ENCODE measurements at regions not wholly inside any gene's neighbourhood (a gene's known extent, or its start where the extent isn't known, plus 50 kb on each side); places are given as distances from the start of the nearest gene placed in this dataset.

GRCh38 chr7:46880508-46881196 lies 701.3 kb downstream of the TNS3 start:
- Histone ChIP-seq H3K4me3 (ENCODE audit: low read depth, low read length) (no peak overlapping the region), H3K9ac (ENCODE audit: low read depth, low read length) (no peak overlapping the region)

GRCh38 chr7:46879783-46880182 lies 702.1 kb downstream of the TNS3 start:
- Histone ChIP-seq H3K4me3 (ENCODE audit: low read depth, low read length) (no peak overlapping the region), H3K27me3 (ENCODE audit: control insufficient read depth, insufficient read depth, low read length) (no peaks in the 10 kb centered on the region), H3K4me1 (ENCODE audit: control insufficient read depth, insufficient read depth, low read length) (peaks cover 6% of the 10 kb centered on the region), H3K9me3 (ENCODE audit: control insufficient read depth, insufficient read depth, low read length) (no peaks in the 10 kb centered on the region), H3K36me3 (ENCODE audit: control insufficient read depth, insufficient read depth, low read length) (no peaks in the 10 kb centered on the region), H3K9ac (ENCODE audit: low read depth, low read length) (no peak overlapping the region)

More at GRCh38 chr7:46880508-46881196, 701.3 kb downstream of the TNS3 start:
- Histone ChIP-seq H3K36me3 (ENCODE audit: control insufficient read depth, insufficient read depth, low read length) (no peaks in the 10 kb centered on the region), H3K9me3 (ENCODE audit: control insufficient read depth, insufficient read depth, low read length) (no peaks in the 10 kb centered on the region), H3K27me3 (ENCODE audit: control insufficient read depth, insufficient read depth, low read length) (no peaks in the 10 kb centered on the region), H3K4me1 (ENCODE audit: control insufficient read depth, insufficient read depth, low read length) (peaks cover 6% of the 10 kb centered on the region)

GRCh38 chr7:46871516-46871915 lies 710.4 kb downstream of the TNS3 start:
- no peaks in the 10 kb centered on the region for H3K27me3 ChIP-seq (ENCODE audit: control insufficient read depth, insufficient read depth, low read length)
- H3K36me3 ChIP-seq (ENCODE audit: control insufficient read depth, insufficient read depth, low read length): no peaks in the 10 kb centered on the region
- H3K4me1 ChIP-seq (ENCODE audit: control insufficient read depth, insufficient read depth, low read length): no peaks in the 10 kb centered on the region
- H3K4me3 ChIP-seq (ENCODE audit: low read depth, low read length): no peak overlapping the region
- H3K9ac ChIP-seq (ENCODE audit: low read depth, low read length): no peak overlapping the region
- no peaks in the 10 kb centered on the region for H3K9me3 ChIP-seq (ENCODE audit: control insufficient read depth, insufficient read depth, low read length)

GRCh38 chr7:46864716-46865115 lies 717.2 kb downstream of the TNS3 start:
- Histone ChIP-seq H3K4me3 (ENCODE audit: low read depth, low read length) (no peak overlapping the region), H3K9me3 (ENCODE audit: control insufficient read depth, insufficient read depth, low read length) (no peaks in the 10 kb centered on the region)

GRCh38 chr7:46859963-46860475 lies 721.9 kb downstream of the TNS3 start:
- H3K4me1 ChIP-seq (ENCODE audit: control insufficient read depth, insufficient read depth, low read length): no peaks in the 10 kb centered on the region
- H3K9ac ChIP-seq (ENCODE audit: low read depth, low read length): no peak overlapping the region
- H3K9me3 ChIP-seq (ENCODE audit: control insufficient read depth, insufficient read depth, low read length): no peaks in the 10 kb centered on the region
- H3K27me3 ChIP-seq (ENCODE audit: control insufficient read depth, insufficient read depth, low read length): no peaks in the 10 kb centered on the region
- H3K36me3 ChIP-seq (ENCODE audit: control insufficient read depth, insufficient read depth, low read length): no peaks in the 10 kb centered on the region
- no peak overlapping the region for H3K4me3 ChIP-seq (ENCODE audit: low read depth, low read length)

More at GRCh38 chr7:46864716-46865115, 717.2 kb downstream of the TNS3 start:
- H3K36me3 ChIP-seq (ENCODE audit: control insufficient read depth, insufficient read depth, low read length): no peaks in the 10 kb centered on the region
- no peaks in the 10 kb centered on the region for H3K27me3 ChIP-seq (ENCODE audit: control insufficient read depth, insufficient read depth, low read length)
- H3K9ac ChIP-seq (ENCODE audit: low read depth, low read length): no peak overlapping the region
- no peaks in the 10 kb centered on the region for H3K4me1 ChIP-seq (ENCODE audit: control insufficient read depth, insufficient read depth, low read length)

GRCh38 chr7:46855851-46856250 lies 726.1 kb downstream of the TNS3 start:
- no peak overlapping the region for H3K9ac ChIP-seq (ENCODE audit: low read depth, low read length)
- no peaks in the 10 kb centered on the region for H3K36me3 ChIP-seq (ENCODE audit: control insufficient read depth, insufficient read depth, low read length)
- H3K4me1 ChIP-seq (ENCODE audit: control insufficient read depth, insufficient read depth, low read length): no peaks in the 10 kb centered on the region
- no peaks in the 10 kb centered on the region for H3K27me3 ChIP-seq (ENCODE audit: control insufficient read depth, insufficient read depth, low read length)
- H3K4me3 ChIP-seq (ENCODE audit: low read depth, low read length): no peak overlapping the region
- no peaks in the 10 kb centered on the region for H3K9me3 ChIP-seq (ENCODE audit: control insufficient read depth, insufficient read depth, low read length)

GRCh38 chr7:46854958-46855473 lies 726.9 kb downstream of the TNS3 start:
- H3K9ac ChIP-seq (ENCODE audit: low read depth, low read length): no peak overlapping the region
- no peaks in the 10 kb centered on the region for H3K4me1 ChIP-seq (ENCODE audit: control insufficient read depth, insufficient read depth, low read length)
- H3K27me3 ChIP-seq (ENCODE audit: control insufficient read depth, insufficient read depth, low read length): no peaks in the 10 kb centered on the region
- H3K9me3 ChIP-seq (ENCODE audit: control insufficient read depth, insufficient read depth, low read length): no peaks in the 10 kb centered on the region
- no peak overlapping the region for H3K4me3 ChIP-seq (ENCODE audit: low read depth, low read length)
- H3K36me3 ChIP-seq (ENCODE audit: control insufficient read depth, insufficient read depth, low read length): no peaks in the 10 kb centered on the region

- Histone ChIP-seq H3K36me3 (ENCODE audit: control insufficient read depth, insufficient read depth, low read length) (no peaks in the 10 kb centered on the region), H3K4me1 (ENCODE audit: control insufficient read depth, insufficient read depth, low read length) (no peaks in the 10 kb centered on the region), H3K9me3 (ENCODE audit: control insufficient read depth, insufficient read depth, low read length) (no peaks in the 10 kb centered on the region), H3K9ac (ENCODE audit: low read depth, low read length) (no peak overlapping the region), H3K27me3 (ENCODE audit: control insufficient read depth, insufficient read depth, low read length) (no peaks in the 10 kb centered on the region), H3K4me3 (ENCODE audit: low read depth, low read length) (no peak overlapping the region)
Measured at GRCh38 chr7:46853451-46853850, 728.5 kb downstream of the TNS3 start.

- H3K4me3 ChIP-seq (ENCODE audit: low read depth, low read length): no peak overlapping the region
- no peaks in the 10 kb centered on the region for H3K27me3 ChIP-seq (ENCODE audit: control insufficient read depth, insufficient read depth, low read length)
- H3K36me3 ChIP-seq (ENCODE audit: control insufficient read depth, insufficient read depth, low read length): no peaks in the 10 kb centered on the region
- no peak overlapping the region for H3K9ac ChIP-seq (ENCODE audit: low read depth, low read length)
- no peaks in the 10 kb centered on the region for H3K4me1 ChIP-seq (ENCODE audit: control insufficient read depth, insufficient read depth, low read length)
- no peaks in the 10 kb centered on the region for H3K9me3 ChIP-seq (ENCODE audit: control insufficient read depth, insufficient read depth, low read length)
Measured at GRCh38 chr7:46852795-46853194, 729.1 kb downstream of the TNS3 start.

GRCh38 chr7:46850563-46851330 lies 731.2 kb downstream of the TNS3 start:
- Histone ChIP-seq H3K4me1 (ENCODE audit: control insufficient read depth, insufficient read depth, low read length) (no peaks in the 10 kb centered on the region), H3K9ac (ENCODE audit: low read depth, low read length) (no peak overlapping the region)

GRCh38 chr7:46848944-46849343 lies 733.0 kb downstream of the TNS3 start:
- no peaks in the 10 kb centered on the region for H3K36me3 ChIP-seq (ENCODE audit: control insufficient read depth, insufficient read depth, low read length)
- no peak overlapping the region for H3K9ac ChIP-seq (ENCODE audit: low read depth, low read length)
- H3K9me3 ChIP-seq (ENCODE audit: control insufficient read depth, insufficient read depth, low read length): no peaks in the 10 kb centered on the region
- H3K4me3 ChIP-seq (ENCODE audit: low read depth, low read length): no peak overlapping the region
- H3K27me3 ChIP-seq (ENCODE audit: control insufficient read depth, insufficient read depth, low read length): no peaks in the 10 kb centered on the region
- H3K4me1 ChIP-seq (ENCODE audit: control insufficient read depth, insufficient read depth, low read length): no peaks in the 10 kb centered on the region

More at GRCh38 chr7:46850563-46851330, 731.2 kb downstream of the TNS3 start:
- no peaks in the 10 kb centered on the region for H3K27me3 ChIP-seq (ENCODE audit: control insufficient read depth, insufficient read depth, low read length)
- H3K36me3 ChIP-seq (ENCODE audit: control insufficient read depth, insufficient read depth, low read length): no peaks in the 10 kb centered on the region
- no peak overlapping the region for H3K4me3 ChIP-seq (ENCODE audit: low read depth, low read length)
- no peaks in the 10 kb centered on the region for H3K9me3 ChIP-seq (ENCODE audit: control insufficient read depth, insufficient read depth, low read length)

- Histone ChIP-seq H3K4me1 (ENCODE audit: control insufficient read depth, insufficient read depth, low read length) (no peaks in the 10 kb centered on the region), H3K27me3 (ENCODE audit: control insufficient read depth, insufficient read depth, low read length) (no peaks in the 10 kb centered on the region), H3K9ac (ENCODE audit: low read depth, low read length) (no peak overlapping the region), H3K36me3 (ENCODE audit: control insufficient read depth, insufficient read depth, low read length) (no peaks in the 10 kb centered on the region), H3K4me3 (ENCODE audit: low read depth, low read length) (no peak overlapping the region), H3K9me3 (ENCODE audit: control insufficient read depth, insufficient read depth, low read length) (no peaks in the 10 kb centered on the region)
Measured at GRCh38 chr7:46848311-46848710, 733.6 kb downstream of the TNS3 start.
